SK-N-SH treated with all-trans-retinoic acid at 6 μM for 48 hours (cell line): ENCODE measurements at regions not wholly inside any gene's neighbourhood (a gene's known extent, or its start where the extent isn't known, plus 50 kb on each side); places are given as distances from the start of the nearest gene placed in this dataset.
A peak's percentile ranks its signal among the peaks of the same experiment; 100 is the strongest.

Source experiments
- ATAC-seq: fragments of 200-7000 bp; cut with Tn5 transposase; 3 replicates; pipeline ENCODE4 v1.9.1; 2020; ENCODE audit warnings: mild to moderate bottlenecking, moderate library complexity
- ARNTL ChIP-seq: fragments of 450-650 bp; formaldehyde crosslinking; IDR thresholded peaks from 2 replicates; pipeline ENCODE4 v1.5.0; 2020; ENCODE audit warnings: low read depth, mild to moderate bottlenecking, moderate library complexity, borderline replicate concordance
- BACH2 ChIP-seq: fragments of 250-450 bp; sonication (Bioruptor Pico); IDR thresholded peaks from 2 replicates; pipeline ENCODE4 v1.9.0; 2021; ENCODE audit warnings: mild to moderate bottlenecking, borderline replicate concordance
- CSDC2 ChIP-seq: fragments of 250-450 bp; sonication (Bioruptor Pico); IDR thresholded peaks from 2 replicates; pipeline ENCODE4 v1.5.0; 2020; ENCODE audit warnings: mild to moderate bottlenecking, moderate library complexity
- ISL1 ChIP-seq: fragments of 250-450 bp; sonication (Bioruptor Pico); IDR thresholded peaks from 2 replicates; pipeline ENCODE4 v2.1.2; 2022; ENCODE audit warnings: mild to moderate bottlenecking, moderate library complexity
- PPARA ChIP-seq: fragments of 250-450 bp; sonication (Bioruptor Pico); IDR thresholded peaks from 2 replicates; pipeline ENCODE4 v1.5.0; 2020; ENCODE audit warnings: mild to moderate bottlenecking, borderline replicate concordance
- RARB ChIP-seq: fragments of 250-450 bp; sonication (Bioruptor Pico); IDR thresholded peaks from 2 replicates; pipeline ENCODE4 v1.8.0; 2021; ENCODE audit warnings: mild to moderate bottlenecking, moderate library complexity
- TCF4 ChIP-seq: fragments of 250-450 bp; sonication (Bioruptor Pico); IDR thresholded peaks from 2 replicates; pipeline ENCODE4 v1.8.0; 2021; ENCODE audit warnings: mild to moderate bottlenecking, moderate library complexity, borderline replicate concordance
- TOX ChIP-seq: fragments of 250-450 bp; sonication (Bioruptor Pico); IDR thresholded peaks from 2 replicates; pipeline ENCODE4 v1.8.0; 2021; ENCODE audit warnings: mild to moderate bottlenecking, moderate library complexity, borderline replicate concordance
- ZC3H10 ChIP-seq: fragments of 250-450 bp; sonication (Bioruptor Pico); IDR thresholded peaks from 2 replicates; pipeline ENCODE4 v1.5.1; 2021; ENCODE audit warnings: mild to moderate bottlenecking, moderate library complexity
- ZFP30 ChIP-seq: fragments of 450-650 bp; formaldehyde crosslinking; IDR thresholded peaks from 2 replicates; pipeline ENCODE4 v1.5.0; 2022; ENCODE audit warnings: mild to moderate bottlenecking, moderate library complexity
- ZNF565 ChIP-seq: fragments of 450-650 bp; formaldehyde crosslinking; conservative IDR thresholded peaks from 2 replicates; pipeline ENCODE4 v1.5.0; 2020; ENCODE audit warnings: low read depth, mild to moderate bottlenecking, moderate library complexity
- ZNF70 ChIP-seq: fragments of 450-650 bp; formaldehyde crosslinking; IDR thresholded peaks from 2 replicates; pipeline ENCODE4 v1.5.0; 2020; ENCODE audit warnings: mild to moderate bottlenecking, moderate library complexity
- ZNF8 ChIP-seq: fragments of 450-650 bp; formaldehyde crosslinking; IDR thresholded peaks from 2 replicates; pipeline ENCODE4 v1.5.0; 2020; ENCODE audit warnings: mild to moderate bottlenecking, moderate library complexity
- TF ChIP-seq, protein P1 (sequence below): fragments of 250-450 bp; sonication (Bioruptor Pico); IDR thresholded peaks from 2 replicates; pipeline ENCODE4 v1.5.1; 2021; ENCODE audit warnings: mild to moderate bottlenecking, moderate library complexity
- TF ChIP-seq, protein P2 (sequence below): fragments of 250-450 bp; sonication (Bioruptor Pico); IDR thresholded peaks from 2 replicates; pipeline ENCODE4 v1.8.0; 2020; ENCODE audit warnings: mild to moderate bottlenecking, moderate library complexity, borderline replicate concordance
- TF ChIP-seq, protein P3 (sequence below): fragments of 250-450 bp; sonication (Bioruptor Pico); IDR thresholded peaks from 2 replicates; pipeline ENCODE4 v1.5.1; 2020; ENCODE audit warnings: low read depth, mild to moderate bottlenecking, moderate library complexity
- TF ChIP-seq, protein P4 (sequence below): fragments of 250-450 bp; sonication (Bioruptor Pico); IDR thresholded peaks from 2 replicates; pipeline ENCODE4 v1.8.0; 2021; ENCODE audit warnings: low read depth, mild to moderate bottlenecking, moderate library complexity, borderline replicate concordance

DNA sequence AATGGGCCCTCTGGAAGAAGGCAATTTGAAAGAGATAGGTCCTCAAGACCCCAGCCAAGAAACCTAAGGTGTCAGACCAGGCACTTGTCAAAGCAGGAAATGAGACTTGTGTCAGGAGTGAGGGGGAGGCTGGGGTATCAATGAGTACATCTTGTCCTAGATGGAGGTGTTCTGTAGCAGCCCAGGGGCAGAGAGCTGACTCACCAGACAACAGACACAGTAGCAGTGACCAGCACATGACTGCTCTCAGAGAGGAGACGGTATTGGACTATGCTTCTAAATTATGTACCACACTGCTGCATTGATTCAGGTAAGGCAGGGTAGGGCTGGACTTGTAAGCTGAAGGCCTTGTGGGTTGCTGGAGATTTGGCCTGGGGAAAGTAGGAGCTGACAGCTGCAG lies 551.2 kb upstream of the KLF4 start:
- TF ChIP-seq, protein P1, sequence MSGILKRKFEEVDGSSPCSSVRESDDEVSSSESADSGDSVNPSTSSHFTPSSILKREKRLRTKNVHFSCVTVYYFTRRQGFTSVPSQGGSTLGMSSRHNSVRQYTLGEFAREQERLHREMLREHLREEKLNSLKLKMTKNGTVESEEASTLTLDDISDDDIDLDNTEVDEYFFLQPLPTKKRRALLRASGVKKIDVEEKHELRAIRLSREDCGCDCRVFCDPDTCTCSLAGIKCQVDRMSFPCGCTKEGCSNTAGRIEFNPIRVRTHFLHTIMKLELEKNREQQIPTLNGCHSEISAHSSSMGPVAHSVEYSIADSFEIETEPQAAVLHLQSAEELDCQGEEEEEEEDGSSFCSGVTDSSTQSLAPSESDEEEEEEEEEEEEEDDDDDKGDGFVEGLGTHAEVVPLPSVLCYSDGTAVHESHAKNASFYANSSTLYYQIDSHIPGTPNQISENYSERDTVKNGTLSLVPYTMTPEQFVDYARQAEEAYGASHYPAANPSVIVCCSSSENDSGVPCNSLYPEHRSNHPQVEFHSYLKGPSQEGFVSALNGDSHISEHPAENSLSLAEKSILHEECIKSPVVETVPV (CRISPR knock-in tag), result no peak
- TF ChIP-seq PPARA (CRISPR knock-in tag) (no peak), RARB (no peak), ZNF70 (CRISPR knock-in tag) (no peak), ZC3H10 (CRISPR knock-in tag) (no peak), ARNTL (CRISPR knock-in tag) (no peak)
- TF ChIP-seq, protein P2, sequence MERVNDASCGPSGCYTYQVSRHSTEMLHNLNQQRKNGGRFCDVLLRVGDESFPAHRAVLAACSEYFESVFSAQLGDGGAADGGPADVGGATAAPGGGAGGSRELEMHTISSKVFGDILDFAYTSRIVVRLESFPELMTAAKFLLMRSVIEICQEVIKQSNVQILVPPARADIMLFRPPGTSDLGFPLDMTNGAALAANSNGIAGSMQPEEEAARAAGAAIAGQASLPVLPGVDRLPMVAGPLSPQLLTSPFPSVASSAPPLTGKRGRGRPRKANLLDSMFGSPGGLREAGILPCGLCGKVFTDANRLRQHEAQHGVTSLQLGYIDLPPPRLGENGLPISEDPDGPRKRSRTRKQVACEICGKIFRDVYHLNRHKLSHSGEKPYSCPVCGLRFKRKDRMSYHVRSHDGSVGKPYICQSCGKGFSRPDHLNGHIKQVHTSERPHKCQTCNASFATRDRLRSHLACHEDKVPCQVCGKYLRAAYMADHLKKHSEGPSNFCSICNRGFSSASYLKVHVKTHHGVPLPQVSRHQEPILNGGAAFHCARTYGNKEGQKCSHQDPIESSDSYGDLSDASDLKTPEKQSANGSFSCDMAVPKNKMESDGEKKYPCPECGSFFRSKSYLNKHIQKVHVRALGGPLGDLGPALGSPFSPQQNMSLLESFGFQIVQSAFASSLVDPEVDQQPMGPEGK, result no peak
- peak; percentile 77 for ATAC-seq

DNA sequence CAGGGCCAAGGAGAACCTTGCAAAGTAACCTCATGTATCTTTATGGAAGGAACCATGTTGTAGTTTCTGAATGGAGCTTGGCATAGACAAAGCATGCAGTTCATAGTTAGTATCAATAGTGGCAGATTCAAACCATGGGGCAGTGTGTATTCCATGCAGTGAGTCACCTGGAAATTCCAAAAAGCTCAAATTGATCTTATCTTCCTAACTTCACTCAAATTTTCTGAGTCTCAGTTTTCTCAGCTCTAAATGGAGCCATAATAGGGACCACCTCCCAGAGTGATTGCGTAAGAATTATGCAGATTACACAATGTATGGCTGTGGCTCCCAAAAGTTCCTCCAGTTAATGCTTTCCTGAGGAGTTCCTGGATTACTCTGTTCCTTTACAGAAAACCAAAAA lies 549.9 kb upstream of the KLF4 start:
- ATAC-seq, result no peak
- TF ChIP-seq, protein P2, result no peak
- TF ChIP-seq, protein P3, sequence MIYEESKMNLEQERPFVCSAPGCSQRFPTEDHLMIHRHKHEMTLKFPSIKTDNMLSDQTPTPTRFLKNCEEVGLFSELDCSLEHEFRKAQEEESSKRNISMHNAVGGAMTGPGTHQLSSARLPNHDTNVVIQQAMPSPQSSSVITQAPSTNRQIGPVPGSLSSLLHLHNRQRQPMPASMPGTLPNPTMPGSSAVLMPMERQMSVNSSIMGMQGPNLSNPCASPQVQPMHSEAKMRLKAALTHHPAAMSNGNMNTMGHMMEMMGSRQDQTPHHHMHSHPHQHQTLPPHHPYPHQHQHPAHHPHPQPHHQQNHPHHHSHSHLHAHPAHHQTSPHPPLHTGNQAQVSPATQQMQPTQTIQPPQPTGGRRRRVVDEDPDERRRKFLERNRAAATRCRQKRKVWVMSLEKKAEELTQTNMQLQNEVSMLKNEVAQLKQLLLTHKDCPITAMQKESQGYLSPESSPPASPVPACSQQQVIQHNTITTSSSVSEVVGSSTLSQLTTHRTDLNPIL (CRISPR knock-in tag), result no peak
- TF ChIP-seq ARNTL (CRISPR knock-in tag) (no peak), BACH2 (CRISPR knock-in tag) (no peak), ZFP30 (CRISPR knock-in tag) (no peak), ZNF8 (CRISPR knock-in tag) (no peak)

DNA sequence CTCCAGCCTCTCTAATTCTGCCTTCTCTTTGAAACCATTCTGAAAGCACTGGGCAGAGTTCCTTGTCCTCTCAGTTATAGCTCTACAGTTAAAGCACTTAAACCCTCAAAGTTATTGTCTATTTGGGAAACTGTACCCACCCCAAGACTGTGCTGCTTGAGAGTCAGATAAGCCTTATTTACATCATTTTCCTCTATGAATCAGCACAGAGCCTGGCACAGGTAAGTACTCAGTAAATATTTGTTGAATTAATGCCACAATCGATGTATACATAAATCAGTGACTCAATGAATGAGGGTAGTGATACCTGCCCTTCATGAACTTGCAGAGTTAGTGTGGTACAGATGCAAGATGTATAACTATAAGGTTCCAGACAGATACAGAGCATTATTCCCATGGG lies 549.4 kb upstream of the KLF4 start:
- no peak for ATAC-seq
- TF ChIP-seq, protein P3 (CRISPR knock-in tag), result no peak
- TF ChIP-seq ARNTL (CRISPR knock-in tag) (no peak), BACH2 (CRISPR knock-in tag) (no peak), ZNF8 (CRISPR knock-in tag) (no peak), ISL1 (CRISPR knock-in tag) (no peak), TCF4 (CRISPR knock-in tag) (no peak), CSDC2 (CRISPR knock-in tag) (no peak), ZNF565 (no peak), TOX (CRISPR knock-in tag) (no peak)
- TF ChIP-seq, protein P1 (CRISPR knock-in tag), result no peak
- TF ChIP-seq, protein P4, sequence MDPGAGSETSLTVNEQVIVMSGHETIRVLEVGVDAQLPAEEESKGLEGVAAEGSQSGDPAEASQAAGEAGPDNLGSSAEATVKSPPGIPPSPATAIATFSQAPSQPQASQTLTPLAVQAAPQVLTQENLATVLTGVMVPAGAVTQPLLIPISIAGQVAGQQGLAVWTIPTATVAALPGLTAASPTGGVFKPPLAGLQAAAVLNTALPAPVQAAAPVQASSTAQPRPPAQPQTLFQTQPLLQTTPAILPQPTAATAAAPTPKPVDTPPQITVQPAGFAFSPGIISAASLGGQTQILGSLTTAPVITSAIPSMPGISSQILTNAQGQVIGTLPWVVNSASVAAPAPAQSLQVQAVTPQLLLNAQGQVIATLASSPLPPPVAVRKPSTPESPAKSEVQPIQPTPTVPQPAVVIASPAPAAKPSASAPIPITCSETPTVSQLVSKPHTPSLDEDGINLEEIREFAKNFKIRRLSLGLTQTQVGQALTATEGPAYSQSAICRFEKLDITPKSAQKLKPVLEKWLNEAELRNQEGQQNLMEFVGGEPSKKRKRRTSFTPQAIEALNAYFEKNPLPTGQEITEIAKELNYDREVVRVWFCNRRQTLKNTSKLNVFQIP, result no peak
